Psoas muscle (tissue), 7 donors: ENCODE measurements at regions not wholly inside any gene's neighbourhood (a gene's known extent, or its start where the extent isn't known, plus 50 kb on each side); places are given as distances from the start of the nearest gene placed in this dataset.

Source experiments
- ATAC-seq, 4 donors: fragments of 200-7000 bp; cut with Tn5 transposase; one replicate each; pipeline ENCODE4 v1.9.1; 2020; ENCODE audit warnings: moderate library complexity in 3 of 4, mild to moderate bottlenecking in 2 of 4
- DNase-seq, 2 donors: peaks; one replicate each; pipeline ENCODE4 v3.0.0-alpha.2; 2020
- H3K27ac ChIP-seq: fragments of 200-600 bp; one replicate; pipeline ENCODE4 v1.8.0; 2022
- H3K27me3 ChIP-seq, 3 donors: fragments of 200-600 bp in 1 of 3; one replicate each; pipeline versions ENCODE4 v1.6.1 to v1.8.0; 2013 to 2022; ENCODE audit warnings: low read length in 2 of 3, mild to moderate bottlenecking in 2 of 3, moderate library complexity in 1 of 3; ENCODE audit not compliant: insufficient read depth in 3 of 3
- H3K36me3 ChIP-seq, 2 donors: fragments of 200-600 bp in 1 of 2; one replicate each; pipeline versions ENCODE4 v1.6.1 to v1.8.0; 2013 to 2022; ENCODE audit warnings: low read depth in 1 of 2, mild to moderate bottlenecking in 1 of 2, moderate library complexity in 1 of 2; ENCODE audit not compliant: insufficient read depth in 1 of 2
- H3K4me1 ChIP-seq: fragments of 200-600 bp; one replicate; pipeline ENCODE4 v1.8.0; 2022
- H3K4me3 ChIP-seq: fragments of 200-600 bp; one replicate; pipeline ENCODE4 v1.8.0; 2022; ENCODE audit warnings: mild to moderate bottlenecking
- H3K9me3 ChIP-seq: fragments of 200-600 bp; one replicate; pipeline ENCODE4 v1.8.0; 2022
- CTCF ChIP-seq: fragments of 200-600 bp; IDR thresholded peaks from one replicate; pipeline ENCODE4 v1.8.0; 2022; ENCODE audit warnings: antibody characterized with exemption
- WGBS, 3 donors: extraction: QIAGEN DNeasy Blood & Tissue Kit; methylation state at CpG; one replicate each; pipeline versions ENCODE4 v1.1.6 to v1.1.7; 2013; 5-methylcytosine and 5-hydroxymethylcytosine counted together
- intact Hi-C, 2 donors: fragments of 100-400 bp; cut with DNase I; formaldehyde crosslinking; loops; one replicate each; pipeline versions ENCODE4 v1.11.0 to v1.14.2; 2022
- donor health status: healthy with polysubstance abuse.
- donor health status: DM: no; HTN: no; CAD: no; lungs with moderate emphysema.
- donor health status: Bipolar disorder and iron deficiency.
- donor health status: healthy.
- donor health status: DM: yes; HTN: yes; CAD: no.
- donor health status: DM: no; HTN: no; CAD: no.
- donor health status: DM: yes; HTN: yes; CAD: no.

GRCh38 chr16:64641343-64641742 lies 480.5 kb downstream of the CDH11 start:
- H3K27ac ChIP-seq, result no peak overlapping the region
- no peaks in the 10 kb centered on the region for H3K9me3 ChIP-seq
- intact Hi-C loops, result no loop called here
- ATAC-seq, result no peak
- no peaks in the 10 kb centered on the region for H3K4me1 ChIP-seq
- no peak for TF ChIP-seq CTCF
- no peak overlapping the region for H3K4me3 ChIP-seq
- no peaks in the 10 kb centered on the region for H3K27me3 ChIP-seq
- H3K36me3 ChIP-seq, result no peaks in the 10 kb centered on the region
- no peak for DNase-seq
- WGBS, 3 donors, result 93 to 95% (median 94%) methylated on average over 3 of the region's 3 CpGs

- no peaks in the 10 kb centered on the region for H3K9me3 ChIP-seq
- no peak overlapping the region for H3K4me3 ChIP-seq
- intact Hi-C loops, result no loop called here
- DNase-seq (no peak), ATAC-seq (no peak)
- H3K36me3 ChIP-seq, result no peaks in the 10 kb centered on the region
- no peak overlapping the region for H3K27ac ChIP-seq
- WGBS, 3 donors, result 79 to 85% (median 82%) methylated on average over 2 of the region's 2 CpGs
- no peak for TF ChIP-seq CTCF
- no peaks in the 10 kb centered on the region for H3K27me3 ChIP-seq
- no peaks in the 10 kb centered on the region for H3K4me1 ChIP-seq
Measured at GRCh38 chr16:64638766-64639165, 483.1 kb downstream of the CDH11 start.

GRCh38 chr16:64629622-64630021 lies 492.2 kb downstream of the CDH11 start:
- 50 to 75% (median 58%) methylated on average over 2 of the region's 2 CpGs for WGBS, 3 donors
- DNase-seq, result no peak

GRCh38 chr16:64627781-64628180 lies 494.1 kb downstream of the CDH11 start:
- no peaks in the 10 kb centered on the region for H3K9me3 ChIP-seq
- ATAC-seq, result peak in 3 of 4 donors; percentile 54 to 81 (median 61)
- no peak overlapping the region for H3K4me3 ChIP-seq
- peak in 1 of 2 donors; percentile 57 for DNase-seq
- no peak overlapping the region for H3K27ac ChIP-seq
- 24 to 51% (median 32%) methylated on average over 7 of the region's 7 CpGs for WGBS, 3 donors
- no peaks in the 10 kb centered on the region for H3K27me3 ChIP-seq
- H3K36me3 ChIP-seq, result no peaks in the 10 kb centered on the region
- H3K4me1 ChIP-seq, result no peaks in the 10 kb centered on the region
- intact Hi-C loops, result no loop called here
- no peak for TF ChIP-seq CTCF

More at GRCh38 chr16:64629622-64630021, 492.2 kb downstream of the CDH11 start:
- Histone ChIP-seq H3K27ac (no peak overlapping the region), H3K9me3 (no peaks in the 10 kb centered on the region), H3K36me3 (no peaks in the 10 kb centered on the region), H3K4me1 (no peaks in the 10 kb centered on the region), H3K27me3 (no peaks in the 10 kb centered on the region), H3K4me3 (no peak overlapping the region)
- no peak for TF ChIP-seq CTCF
- intact Hi-C loops, result no loop called here
- no peak for ATAC-seq

- WGBS, 3 donors, result 61 to 76% (median 64%) methylated on average over 4 of the region's 4 CpGs
- no peaks in the 10 kb centered on the region for H3K4me1 ChIP-seq
- no peak overlapping the region for H3K27ac ChIP-seq
- TF ChIP-seq CTCF, result no peak
- ATAC-seq (no peak), DNase-seq (no peak)
- no peaks in the 10 kb centered on the region for H3K9me3 ChIP-seq
- H3K36me3 ChIP-seq, result no peaks in the 10 kb centered on the region
- H3K27me3 ChIP-seq, result no peaks in the 10 kb centered on the region
- intact Hi-C loops, result no loop called here
- H3K4me3 ChIP-seq, result no peak overlapping the region
Measured at GRCh38 chr16:64627288-64627687, 494.6 kb downstream of the CDH11 start.
